HEK293 (cell line): ENCODE measurements at regions not wholly inside any gene's neighbourhood (a gene's known extent, or its start where the extent isn't known, plus 50 kb on each side); places are given as distances from the start of the nearest gene placed in this dataset.

Source experiments
- CTCF ChIP-seq: fragments of 450-650 bp; formaldehyde crosslinking; IDR thresholded peaks from 2 replicates; pipeline ENCODE4 v1.5.1; 2016; ENCODE audit warnings: missing biosample characterization, missing genetic modification characterization
- ZNF624 ChIP-seq: fragments of 450-650 bp; formaldehyde crosslinking; IDR thresholded peaks from 2 replicates; pipeline ENCODE4 v1.5.1; 2017; ENCODE audit warnings: missing biosample characterization, missing genetic modification characterization

GRCh38 chr10:59512951-59513350, 150.6 kb upstream of the FAM13C start:
- TF ChIP-seq CTCF (tag by site-specific recombination) (no peak), ZNF624 (no peak)
